Kidney (tissue), 13 donors: ENCODE measurements at regions not wholly inside any gene's neighbourhood (a gene's known extent, or its start where the extent isn't known, plus 50 kb on each side); places are given as distances from the start of the nearest gene placed in this dataset.
"Not testable (repeated sequence)": the region's sequence is repeated elsewhere in the genome, so short reads cannot be mapped to it uniquely, and the experiment has no call there.

Source experiments
- DNase-seq, 5 donors: peaks; one replicate each; pipeline ENCODE4 v3.0.0-alpha.2; 2013 to 2020
- FAIRE-seq: peaks from 2 replicates; lab custom pipeline; 2012; peaks lifted over from hg19 to GRCh38; lab: Jason Lieb, UNC
- H3K27ac ChIP-seq, 2 donors: one replicate each; pipeline ENCODE4 v1.7.0; 2013; ENCODE audit warnings: low read depth in 2 of 2, low read length in 2 of 2, inconsistent platforms in 1 of 2
- H3K27me3 ChIP-seq: one replicate; pipeline ENCODE4 v1.7.1; 2013; ENCODE audit warnings: low read length, inconsistent platforms; ENCODE audit not compliant: control insufficient read depth, insufficient read depth
- H3K36me3 ChIP-seq, 3 donors: one replicate each; pipeline versions ENCODE4 v1.7.0 to v1.7.1; 2013; ENCODE audit warnings: low read length in 3 of 3, control low read depth in 1 of 3, inconsistent platforms in 1 of 3; ENCODE audit not compliant: insufficient read depth in 3 of 3, control insufficient read depth in 2 of 3
- H3K4me1 ChIP-seq, 3 donors: one replicate each; pipeline versions ENCODE4 v1.7.0 to v1.7.1; 2013; ENCODE audit warnings: low read length in 3 of 3, inconsistent platforms in 1 of 3, low read depth in 1 of 3; ENCODE audit not compliant: control insufficient read depth in 2 of 3, insufficient read depth in 2 of 3
- H3K4me3 ChIP-seq, 3 donors: one replicate each; pipeline versions ENCODE4 v1.7.0 to v1.8.1; 2013; ENCODE audit warnings: low read length in 3 of 3, control low read depth in 1 of 3, inconsistent platforms in 1 of 3
- H3K9ac ChIP-seq, 3 donors: one replicate each; pipeline versions ENCODE4 v1.7.0 to v1.7.1; 2013; ENCODE audit warnings: low read length in 3 of 3, control low read depth in 1 of 3, inconsistent platforms in 1 of 3
- H3K9me3 ChIP-seq, 3 donors: one replicate each; pipeline versions ENCODE4 v1.7.0 to v1.7.1; 2013; ENCODE audit warnings: low read length in 3 of 3, control low read depth in 1 of 3, inconsistent platforms in 1 of 3; ENCODE audit not compliant: control insufficient read depth in 2 of 3, insufficient read depth in 1 of 3
- CTCF ChIP-seq: IDR thresholded peaks from 3 replicates; pipeline ENCODE4 v1.5.1; 2012; ENCODE audit warnings: mild to moderate bottlenecking, moderate library complexity, borderline replicate concordance; ENCODE audit not compliant: insufficient read depth; ENCODE audit errors: extremely low read depth
- intact Hi-C: fragments of 100-400 bp; cut with DNase I; formaldehyde crosslinking; loops from one replicate; pipeline ENCODE4 v1.11.1; 2022
- donor health status: control.
- donor health status: control.
- donor health status: control.
- donor health status: control.
- donor health status: control.
- donor health status: DM: yes; HTN: yes; CAD: no.
- donor health status: Normal renal cell carcinoma (clear cell type).

DNA sequence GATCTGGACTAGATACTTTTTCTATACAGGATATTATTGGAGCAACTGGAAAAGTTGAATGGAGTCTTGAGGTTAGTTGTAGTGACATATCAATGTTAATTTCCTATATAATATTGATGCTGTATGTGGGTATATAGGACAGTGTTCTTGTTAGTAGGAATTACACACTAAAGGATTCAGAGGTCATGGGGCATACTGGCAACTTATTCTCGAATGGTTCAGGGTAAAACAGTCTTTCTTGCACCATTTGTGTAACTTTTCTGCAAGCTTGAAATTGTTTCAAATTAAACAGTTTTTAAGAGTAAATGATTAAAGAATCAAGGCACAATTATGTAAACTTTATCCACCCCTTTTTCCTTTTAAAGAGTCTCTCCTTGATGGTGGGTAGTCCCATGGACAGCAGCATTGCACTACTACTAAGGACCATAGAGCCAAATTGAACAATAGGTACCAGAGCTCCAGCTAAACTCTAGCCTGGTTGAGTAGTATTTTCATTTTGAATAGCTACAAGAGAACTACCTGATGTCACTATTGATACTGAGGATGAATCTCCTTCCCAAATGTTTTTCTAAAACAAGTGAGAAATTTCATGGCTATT, 70.1 kb downstream of the DMP1 start:
- Histone ChIP-seq H3K27ac (no peak overlapping the region), H3K4me3 (no peak overlapping the region), H3K36me3 (no peaks in the 10 kb centered on the region), H3K9me3 (peaks cover 0 to under 1% (median 0%) of the 10 kb centered on the region in 3 donors), H3K27me3 (no peaks in the 10 kb centered on the region), H3K4me1 (no peaks in the 10 kb centered on the region), H3K9ac (no peak overlapping the region)
- intact Hi-C loops, result no loop called here
- DNase-seq (no peak), FAIRE-seq (no peak)
- no peak for TF ChIP-seq CTCF

GRCh38 chr4:87725287-87725686, 74.1 kb upstream of the IBSP start:
- DNase-seq, H3K4me3 ChIP-seq, H3K36me3 ChIP-seq, H3K4me1 ChIP-seq, FAIRE-seq, H3K9me3 ChIP-seq, H3K27ac ChIP-seq, intact Hi-C loops, H3K27me3 ChIP-seq, H3K9ac ChIP-seq: not testable (repeated sequence)

DNA sequence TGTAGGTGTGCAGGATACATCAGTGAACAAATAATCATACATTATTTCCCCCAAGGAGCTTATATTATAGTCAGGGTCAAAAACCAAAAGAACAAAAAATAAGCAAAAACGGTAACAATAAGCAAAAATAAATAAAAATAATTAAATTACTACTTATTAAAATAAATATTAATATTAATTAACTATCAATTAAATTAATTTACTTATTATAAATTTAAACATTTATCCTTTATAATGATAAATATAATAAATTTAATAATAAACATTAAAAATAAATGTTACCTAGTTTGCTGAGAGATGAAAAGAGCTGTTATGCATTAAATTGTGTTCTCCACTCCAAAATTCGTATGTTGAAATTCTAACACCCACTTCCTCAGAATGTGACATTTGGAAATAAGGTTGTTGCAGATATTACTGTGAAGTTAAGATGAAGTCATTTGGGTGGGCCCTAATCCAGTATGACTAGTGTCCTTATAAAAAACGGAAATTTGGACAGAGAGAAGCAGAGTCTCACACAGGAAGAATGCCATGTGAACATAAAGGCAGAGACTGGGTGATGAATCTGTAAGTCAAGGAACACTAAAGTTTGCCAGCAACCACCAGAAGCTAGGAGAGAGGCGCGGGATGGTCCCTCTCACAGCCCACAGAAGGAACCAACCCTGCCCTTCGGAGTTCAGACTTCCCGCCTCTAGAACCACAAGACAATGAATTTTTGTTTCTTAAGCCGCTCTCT, 67.2 kb upstream of the IBSP start:
- H3K9ac ChIP-seq, result no peak overlapping the region
- DNase-seq (no peak), FAIRE-seq (peak; percentile 93)
- H3K4me1 ChIP-seq, result no peaks in the 10 kb centered on the region
- intact Hi-C loops, result no loop called here
- H3K27ac ChIP-seq, result no peak overlapping the region
- no peaks in the 10 kb centered on the region for H3K36me3 ChIP-seq
- H3K9me3 ChIP-seq, result no peaks in the 10 kb centered on the region
- TF ChIP-seq CTCF, result no peak
- no peak overlapping the region for H3K4me3 ChIP-seq
- no peaks in the 10 kb centered on the region for H3K27me3 ChIP-seq

DNA sequence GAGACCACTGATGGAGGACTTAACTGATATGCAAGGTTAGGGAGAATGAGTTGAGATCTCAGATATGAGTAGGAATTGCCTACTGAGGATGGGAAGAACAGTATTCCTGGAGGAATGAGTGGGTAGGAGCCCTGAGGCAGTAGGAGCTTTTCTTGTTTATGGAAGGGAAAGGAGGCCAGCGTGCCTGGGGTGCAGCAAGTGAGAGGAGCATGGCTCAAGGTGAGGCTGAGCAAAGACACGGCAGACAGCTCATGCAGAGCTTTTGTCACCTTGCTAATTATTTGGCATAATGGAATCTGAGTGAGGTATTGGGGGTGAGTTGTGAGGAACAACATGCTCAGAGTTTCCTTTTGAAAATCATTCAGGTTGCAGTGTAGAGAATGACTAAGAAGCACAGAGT, 65.3 kb upstream of the IBSP start:
- Histone ChIP-seq H3K27me3 (no peaks in the 10 kb centered on the region), H3K4me3 (no peak overlapping the region)

More for the DNA sequence above, 65.3 kb upstream of the IBSP start:
- no peak for TF ChIP-seq CTCF
- DNase-seq (no peak), FAIRE-seq (no peak)
- Histone ChIP-seq H3K4me1 (no peaks in the 10 kb centered on the region), H3K27ac (no peak overlapping the region), H3K9ac (no peak overlapping the region), H3K36me3 (no peaks in the 10 kb centered on the region), H3K9me3 (no peaks in the 10 kb centered on the region)
- intact Hi-C loops, result no loop called here
